GM12865 (cell line): ENCODE measurements at regions not wholly inside any gene's neighbourhood (a gene's known extent, or its start where the extent isn't known, plus 50 kb on each side); places are given as distances from the start of the nearest gene placed in this dataset.

ENCODE experiments used
- DNase-seq: peaks from one replicate; pipeline ENCODE4 v3.0.0; 2010; ENCODE audit warnings: low read depth
- H3K4me3 ChIP-seq: 2 replicates; pipeline ENCODE4 v1.5.1; 2011; ENCODE audit warnings: mild to moderate bottlenecking, low read depth, low read length, control low read depth
- TF ChIP-seq, protein P1 (sequence below): IDR thresholded peaks from 2 replicates; pipeline ENCODE4 v1.5.1; 2011; ENCODE audit warnings: low read length, control low read depth, low read depth, inconsistent platforms; ENCODE audit not compliant: insufficient read depth; ENCODE audit errors: missing control alignments

DNA sequence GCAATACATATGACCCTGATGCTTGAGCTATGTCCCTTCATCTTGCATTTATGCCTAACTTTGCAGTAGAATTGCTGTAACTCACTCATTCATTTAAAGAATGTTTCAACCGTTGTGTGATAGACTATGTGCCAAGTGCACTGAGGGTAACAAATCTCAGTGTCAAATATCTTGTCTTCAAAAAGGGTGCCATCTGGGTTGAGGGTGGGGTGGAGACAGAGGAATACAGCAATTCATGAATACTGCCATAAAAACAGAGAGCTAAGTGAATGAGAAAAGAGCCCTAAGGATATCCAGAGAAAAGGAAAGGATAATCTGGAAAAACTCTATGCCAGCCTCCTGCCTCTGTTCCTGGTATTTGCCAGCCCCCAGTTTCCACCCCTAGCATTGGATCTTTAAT is 1534.4 kb upstream of the PIK3C3 start:
- H3K4me3 ChIP-seq: no peak overlapping the region
- TF ChIP-seq, protein P1, sequence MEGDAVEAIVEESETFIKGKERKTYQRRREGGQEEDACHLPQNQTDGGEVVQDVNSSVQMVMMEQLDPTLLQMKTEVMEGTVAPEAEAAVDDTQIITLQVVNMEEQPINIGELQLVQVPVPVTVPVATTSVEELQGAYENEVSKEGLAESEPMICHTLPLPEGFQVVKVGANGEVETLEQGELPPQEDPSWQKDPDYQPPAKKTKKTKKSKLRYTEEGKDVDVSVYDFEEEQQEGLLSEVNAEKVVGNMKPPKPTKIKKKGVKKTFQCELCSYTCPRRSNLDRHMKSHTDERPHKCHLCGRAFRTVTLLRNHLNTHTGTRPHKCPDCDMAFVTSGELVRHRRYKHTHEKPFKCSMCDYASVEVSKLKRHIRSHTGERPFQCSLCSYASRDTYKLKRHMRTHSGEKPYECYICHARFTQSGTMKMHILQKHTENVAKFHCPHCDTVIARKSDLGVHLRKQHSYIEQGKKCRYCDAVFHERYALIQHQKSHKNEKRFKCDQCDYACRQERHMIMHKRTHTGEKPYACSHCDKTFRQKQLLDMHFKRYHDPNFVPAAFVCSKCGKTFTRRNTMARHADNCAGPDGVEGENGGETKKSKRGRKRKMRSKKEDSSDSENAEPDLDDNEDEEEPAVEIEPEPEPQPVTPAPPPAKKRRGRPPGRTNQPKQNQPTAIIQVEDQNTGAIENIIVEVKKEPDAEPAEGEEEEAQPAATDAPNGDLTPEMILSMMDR: no peak

DNA sequence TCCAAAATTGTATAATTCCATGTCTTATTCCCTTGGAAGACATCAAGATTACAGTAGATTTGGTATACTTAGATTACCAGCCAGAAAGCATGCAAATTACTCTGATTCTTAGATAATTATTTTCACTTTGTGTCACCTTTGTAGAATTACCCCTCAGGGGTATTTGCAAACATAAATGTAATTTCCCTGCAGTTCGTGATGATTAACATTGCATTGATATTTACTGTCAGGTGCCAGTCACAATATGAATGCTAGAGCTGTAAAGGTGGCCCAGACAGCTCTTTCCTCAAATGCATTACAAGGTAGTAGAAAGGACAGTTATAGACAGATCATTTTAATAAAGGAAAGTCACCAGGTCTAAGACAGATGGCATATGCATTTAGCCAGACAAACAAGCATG is 1537.5 kb upstream of the PIK3C3 start:
- DNase-seq: no peak
- H3K4me3 ChIP-seq: no peak overlapping the region
- TF ChIP-seq, protein P1: no peak

More for the DNA sequence above, 1534.4 kb upstream of the PIK3C3 start:
- DNase-seq: no peak

DNA sequence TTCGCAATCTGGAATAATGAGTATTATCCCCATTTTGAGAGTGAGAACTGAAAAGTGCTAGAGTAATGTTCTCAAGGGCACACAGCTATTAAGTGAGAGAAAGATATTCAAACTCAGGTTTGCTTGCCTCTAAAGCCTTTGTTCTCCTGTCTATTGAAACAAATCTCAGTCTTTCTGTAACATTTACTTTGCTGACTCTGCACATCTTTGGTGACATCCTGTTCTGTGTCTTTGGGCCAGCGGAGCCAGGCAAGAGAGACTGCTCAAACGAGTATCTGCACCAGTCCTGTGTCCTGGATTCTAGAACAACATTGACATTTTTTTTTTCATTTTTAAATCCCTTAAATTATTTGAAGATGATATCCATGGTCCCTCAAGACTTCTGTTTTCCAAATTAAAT is 1539.2 kb upstream of the PIK3C3 start:
- no peak for DNase-seq
- no peak overlapping the region for H3K4me3 ChIP-seq
- TF ChIP-seq, protein P1: no peak

- DNase-seq: no peak
- TF ChIP-seq, protein P1: no peak
- no peak overlapping the region for H3K4me3 ChIP-seq
Observed at GRCh38 chr18:40415176-40415791, 1539.8 kb upstream of the PIK3C3 start.

DNA sequence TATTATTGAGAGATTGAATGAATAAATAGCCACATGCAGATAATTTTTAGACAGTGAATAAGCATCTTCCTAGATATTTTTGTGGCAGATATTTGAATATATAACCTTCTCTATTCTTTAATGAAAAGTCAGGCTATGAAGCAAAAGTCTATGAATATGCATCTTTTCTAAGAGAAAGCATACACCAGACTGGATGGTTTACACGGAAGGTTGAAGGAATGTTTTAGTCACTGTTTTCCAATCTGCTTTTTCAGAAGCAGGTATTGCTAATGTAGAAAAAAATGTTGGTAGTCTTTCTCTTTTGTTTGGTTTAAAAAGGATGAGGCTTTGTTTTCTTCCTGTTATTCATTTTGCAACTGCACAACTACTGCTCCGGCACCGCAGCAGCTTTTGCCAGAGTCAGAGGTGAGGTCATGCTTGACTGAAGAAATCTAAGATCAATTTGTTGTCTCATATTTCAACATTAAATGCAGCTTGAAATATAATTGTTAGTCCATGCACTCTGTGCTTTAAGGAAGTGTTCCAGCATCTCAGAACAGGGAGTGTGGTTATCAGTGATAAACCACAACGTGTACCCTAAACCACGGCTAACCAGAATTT is 1540.8 kb upstream of the PIK3C3 start:
- no peak overlapping the region for H3K4me3 ChIP-seq
- TF ChIP-seq, protein P1: no peak
- DNase-seq: no peak

DNA sequence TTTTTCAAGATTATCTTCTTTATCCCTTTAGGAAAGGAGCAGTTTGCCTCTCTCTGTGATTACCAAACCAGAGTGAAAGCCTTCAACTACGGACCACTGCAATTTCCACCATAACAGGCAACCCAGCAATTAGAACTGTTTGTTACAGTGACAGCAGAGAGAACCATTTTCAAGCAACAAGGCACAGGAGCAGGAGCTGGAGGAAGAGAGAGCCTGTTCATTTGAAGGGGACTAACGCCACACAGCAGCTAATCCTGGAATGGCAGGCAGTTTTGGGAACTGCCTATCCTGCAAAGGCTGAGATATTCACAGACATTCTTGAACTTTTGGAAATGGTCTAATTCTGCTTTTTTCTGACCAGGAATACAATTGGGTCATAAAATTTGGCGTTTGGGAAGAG is 1541.9 kb upstream of the PIK3C3 start:
- DNase-seq: no peak
- TF ChIP-seq, protein P1: no peak
- H3K4me3 ChIP-seq: no peak overlapping the region

DNA sequence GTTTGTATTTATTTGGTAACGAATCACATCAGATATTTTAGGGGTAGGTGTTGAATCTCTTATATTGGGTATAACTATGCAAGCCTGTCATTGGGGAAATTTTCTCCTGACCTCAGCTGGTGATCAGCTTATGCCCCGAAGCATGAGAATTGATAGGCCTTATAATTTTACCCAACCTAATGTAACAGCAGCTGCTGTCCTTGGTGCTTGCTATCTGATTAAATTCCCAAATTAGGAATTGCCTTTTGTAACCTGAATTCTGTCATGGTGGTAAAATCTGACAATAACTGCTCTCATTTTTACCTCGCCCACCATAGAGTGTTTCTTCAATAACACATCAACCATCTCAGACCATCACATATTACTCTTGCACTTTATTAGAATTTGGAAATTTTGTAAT is 1542.6 kb upstream of the PIK3C3 start:
- DNase-seq: no peak
- H3K4me3 ChIP-seq: no peak overlapping the region
- TF ChIP-seq, protein P1: no peak
